Stimulated activated CD8-positive, alpha-beta memory T cell treated with anti-CD3 and anti-CD28 coated beads, Interleukin-4, amount 100 ng/mL, for 24 hours (primary cell): ENCODE measurements at regions not wholly inside any gene's neighbourhood (a gene's known extent, or its start where the extent isn't known, plus 50 kb on each side); places are given as distances from the start of the nearest gene placed in this dataset.
"Not testable (repeated sequence)": the region's sequence is repeated elsewhere in the genome, so short reads cannot be mapped to it uniquely, and the experiment has no call there.

ENCODE experiments used
- DNase-seq: peaks from one replicate; pipeline ENCODE4 v3.0.0-alpha.2; 2020; ENCODE audit warnings: low read depth

DNA sequence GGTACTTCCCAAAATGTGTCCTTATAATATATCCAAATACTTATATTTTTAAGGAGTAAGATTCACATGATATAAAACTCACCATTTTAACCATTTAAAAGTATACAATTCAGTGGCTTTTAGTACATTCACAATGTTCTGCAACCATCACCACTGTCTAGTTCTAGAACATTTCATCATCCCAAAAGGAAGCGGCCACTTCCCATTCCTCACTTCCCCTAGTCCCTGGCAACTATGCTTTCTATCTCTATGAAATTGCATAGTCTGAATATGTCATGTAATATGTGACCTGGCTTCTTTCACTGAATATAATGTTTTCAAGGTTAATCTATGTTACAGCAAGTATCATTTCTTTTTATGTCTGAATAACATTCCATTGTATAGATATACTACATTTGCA, 615.1 kb upstream of the SGCD start:
- no peak for DNase-seq

DNA sequence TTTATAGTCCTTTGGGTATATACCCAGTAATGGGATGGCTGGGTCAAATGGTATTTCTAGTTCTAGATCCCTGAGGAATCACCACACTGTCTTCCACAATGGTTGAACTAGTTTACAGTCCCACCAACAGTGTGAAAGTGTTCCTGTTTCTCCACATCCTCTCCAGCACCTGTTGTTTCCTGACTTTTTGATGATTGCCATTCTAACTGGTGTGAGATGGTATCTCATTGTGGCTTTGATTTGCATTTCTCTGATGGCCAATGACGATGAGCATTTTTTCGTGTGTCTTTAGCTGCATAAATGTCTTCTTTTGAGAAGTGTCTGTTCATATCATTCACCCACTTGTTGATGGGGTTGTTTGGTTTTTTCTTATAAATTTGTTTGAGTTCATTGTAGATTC, 612.5 kb upstream of the SGCD start:
- not testable (repeated sequence) for DNase-seq

DNA sequence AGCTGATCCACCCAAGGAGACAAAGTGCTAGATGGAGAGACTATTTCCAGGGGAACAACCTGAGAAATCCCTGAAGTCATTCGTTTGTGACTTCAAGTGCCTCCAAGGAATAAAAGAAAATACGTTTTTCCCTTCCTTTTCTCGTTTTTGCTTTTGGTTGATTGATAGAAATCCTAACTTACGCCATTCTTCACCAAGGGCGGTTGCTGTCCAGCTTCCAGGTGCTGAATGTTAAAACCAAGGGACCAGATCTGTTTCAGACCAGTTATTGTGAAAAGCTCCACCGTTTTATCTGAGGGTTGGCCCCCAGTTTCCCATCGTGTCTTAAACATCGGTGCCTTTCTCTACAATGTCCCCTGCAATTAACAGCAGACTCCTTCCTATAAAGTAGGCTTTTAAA, 600.7 kb upstream of the SGCD start:
- no peak for DNase-seq

DNA sequence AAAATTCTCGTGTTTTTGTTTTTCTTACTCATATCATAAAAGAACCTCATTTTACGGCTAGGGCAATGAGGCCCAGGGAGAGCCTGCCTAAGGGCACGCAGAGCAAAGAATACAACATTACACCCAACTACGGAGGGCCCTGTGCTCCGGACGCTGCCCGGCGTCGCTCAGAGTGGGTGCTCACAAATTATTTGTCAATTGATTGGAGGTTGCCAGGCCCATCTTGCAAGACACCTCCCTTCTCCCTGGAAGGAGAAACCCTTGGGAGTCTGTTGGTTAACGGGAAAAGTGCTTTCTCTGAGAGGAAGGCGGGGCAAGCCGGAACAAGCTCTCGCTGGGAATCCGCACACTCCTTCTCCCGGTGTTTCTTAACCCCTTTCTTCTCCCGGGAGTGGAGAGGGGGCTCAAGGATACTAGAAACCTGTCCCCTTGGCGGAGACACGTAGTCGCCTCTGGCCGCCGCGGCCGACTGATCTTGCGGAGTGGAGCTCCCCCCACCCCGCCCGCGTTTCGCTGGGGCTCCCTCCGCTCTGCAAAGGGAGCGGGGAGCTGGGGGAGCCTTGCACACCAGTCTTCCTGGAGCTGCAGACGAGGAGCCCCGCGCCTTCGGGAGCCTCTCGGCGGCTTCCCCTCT, 599.3 kb upstream of the SGCD start:
- no peak for DNase-seq

DNA sequence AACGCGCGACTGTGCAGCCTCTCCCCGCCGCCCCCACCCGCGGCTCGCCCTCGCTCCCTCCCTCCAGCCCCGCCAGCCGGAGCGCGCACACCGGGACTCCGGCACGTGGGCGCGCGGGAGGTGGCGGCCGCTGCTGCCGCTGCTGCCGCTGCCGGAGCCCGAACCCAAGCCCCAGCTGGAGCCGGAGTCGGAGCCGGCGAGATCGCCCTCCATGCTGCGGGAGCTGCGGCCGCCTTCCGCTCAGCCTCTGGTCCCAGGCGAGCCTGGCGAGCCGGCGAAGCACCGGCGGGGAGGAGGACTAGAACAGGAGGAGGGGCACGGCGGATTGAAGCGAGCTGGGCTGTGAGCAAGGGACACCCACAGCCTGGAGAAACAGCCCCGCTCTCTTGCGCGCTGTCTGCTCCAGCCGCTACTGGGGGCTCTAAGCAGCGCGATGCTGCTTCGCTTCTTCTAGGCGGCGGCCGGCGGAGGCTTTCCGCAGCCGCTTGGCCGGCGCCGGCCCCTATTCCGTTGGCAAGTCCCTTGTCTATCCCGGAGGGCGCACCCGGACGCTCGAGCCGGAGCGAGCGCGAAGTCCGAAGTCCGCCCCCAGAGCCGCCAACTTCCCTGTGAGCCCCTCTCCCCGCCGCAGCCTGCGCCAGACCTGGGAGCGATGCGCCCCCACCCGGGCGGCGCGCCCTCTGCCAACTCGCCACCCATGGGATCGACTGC, 598.7 kb upstream of the SGCD start:
- DNase-seq = no peak

DNA sequence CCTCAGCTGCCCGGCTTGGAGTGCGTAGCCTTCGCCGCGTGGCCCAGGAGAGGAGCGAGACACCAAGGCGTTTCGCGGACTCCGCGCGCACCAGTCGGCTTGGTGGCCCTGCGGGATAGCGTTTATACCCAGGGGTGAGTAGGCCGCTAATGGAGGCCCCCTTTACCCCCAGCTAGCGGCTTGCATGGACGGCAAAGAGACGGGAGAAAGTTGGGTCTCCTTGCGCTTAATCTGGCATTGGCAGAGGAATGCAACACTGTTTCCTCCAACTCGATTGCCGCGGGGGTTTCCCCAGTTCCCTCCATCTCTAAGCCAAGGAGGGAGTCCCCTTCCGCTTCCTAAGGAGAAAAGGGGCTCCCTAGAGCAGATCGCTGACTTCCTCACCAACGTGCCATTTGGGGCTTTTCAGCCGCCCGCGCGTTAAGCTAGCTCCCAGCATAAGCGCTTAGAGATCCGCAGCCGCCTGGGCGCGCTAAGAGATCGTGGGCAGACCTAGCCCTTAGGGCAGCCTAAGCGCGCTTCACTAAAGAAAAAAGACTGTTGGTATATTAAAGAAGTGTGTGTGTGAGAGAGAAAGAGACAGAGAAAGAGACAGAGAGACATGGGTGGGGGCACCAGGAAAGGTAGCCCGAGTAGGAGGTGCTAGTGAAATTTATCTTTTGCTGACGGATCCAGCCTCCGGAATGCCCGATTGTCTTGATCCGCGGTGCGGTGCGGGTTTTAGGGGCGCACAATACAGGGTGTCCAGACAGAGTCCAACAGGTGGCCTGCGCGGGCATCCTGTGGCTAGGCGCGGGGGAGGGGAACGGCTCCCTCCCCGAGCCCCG, 597.9 kb upstream of the SGCD start:
- no peak for DNase-seq

DNA sequence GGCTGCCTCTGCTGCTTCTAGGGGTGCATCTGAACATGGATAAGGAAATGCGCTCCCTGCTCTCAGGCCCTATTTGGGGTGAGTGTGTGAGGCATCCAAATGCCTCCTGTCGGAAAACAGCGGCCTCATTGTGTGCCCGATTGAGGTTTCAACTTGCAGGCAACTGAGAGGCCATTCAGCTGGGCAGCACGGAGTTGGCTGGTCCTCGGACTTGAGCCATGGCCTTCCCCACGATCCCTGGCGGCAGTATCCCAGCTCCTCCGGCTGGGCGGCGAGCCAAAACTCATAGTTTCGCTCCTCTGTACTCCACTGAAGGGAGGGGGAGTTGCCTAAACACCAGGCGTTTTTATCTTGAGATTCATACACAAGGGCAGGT, 597.3 kb upstream of the SGCD start:
- DNase-seq = no peak

DNA sequence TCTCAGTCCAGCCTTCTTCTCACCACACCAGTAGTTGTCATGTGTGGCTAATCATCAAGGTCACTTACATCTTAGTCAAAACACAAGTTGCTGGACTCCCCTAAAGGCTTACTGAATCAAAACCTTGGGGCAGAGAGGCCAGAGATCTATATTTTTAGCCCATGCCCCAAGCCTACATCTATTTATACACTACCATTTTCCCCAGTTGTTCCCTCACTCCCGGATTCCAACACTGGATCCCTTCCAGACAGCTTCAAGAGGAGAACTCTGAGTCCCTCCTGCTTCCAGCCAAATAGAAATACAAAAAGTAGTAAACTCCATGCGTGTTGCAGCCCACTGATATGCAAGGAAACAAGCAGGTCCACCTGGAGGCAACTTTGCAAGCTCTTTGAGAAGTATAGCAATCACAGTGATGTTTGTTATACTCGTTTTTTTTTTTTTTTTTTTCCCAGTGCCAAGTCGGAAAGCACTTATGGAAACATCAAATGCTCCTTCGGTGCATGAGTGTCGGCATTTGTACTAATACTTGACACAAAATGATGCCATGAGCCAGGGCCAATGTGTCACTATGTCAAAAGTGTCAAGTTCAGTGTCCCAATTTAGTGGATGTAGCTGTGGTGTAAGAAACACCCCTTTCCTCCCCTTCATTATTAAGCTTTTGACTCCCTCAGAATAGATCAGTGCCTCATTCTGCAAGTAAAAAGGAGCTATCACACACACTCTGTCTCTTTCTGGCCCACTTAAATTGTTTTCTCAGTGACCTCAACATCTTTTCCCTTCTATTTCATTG, 594.2 kb upstream of the SGCD start:
- DNase-seq = no peak

DNA sequence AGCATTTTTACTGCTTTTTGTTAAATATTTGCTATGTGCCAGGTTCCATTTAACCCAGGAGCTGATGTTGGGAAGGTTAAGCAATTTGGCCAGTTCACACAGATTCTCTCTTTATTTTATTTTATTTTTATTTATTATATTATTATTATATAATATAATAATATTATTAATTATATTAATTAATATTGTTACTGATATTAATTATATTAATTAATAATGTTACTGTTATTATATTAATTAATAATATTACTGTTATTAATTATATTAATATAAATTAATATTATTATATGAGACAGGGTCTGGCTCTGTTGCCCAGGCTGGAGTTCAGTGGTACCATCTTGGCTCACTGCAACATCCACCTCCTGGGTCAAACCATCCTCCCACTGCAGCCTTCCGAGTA, 593.0 kb upstream of the SGCD start:
- DNase-seq = no peak

DNA sequence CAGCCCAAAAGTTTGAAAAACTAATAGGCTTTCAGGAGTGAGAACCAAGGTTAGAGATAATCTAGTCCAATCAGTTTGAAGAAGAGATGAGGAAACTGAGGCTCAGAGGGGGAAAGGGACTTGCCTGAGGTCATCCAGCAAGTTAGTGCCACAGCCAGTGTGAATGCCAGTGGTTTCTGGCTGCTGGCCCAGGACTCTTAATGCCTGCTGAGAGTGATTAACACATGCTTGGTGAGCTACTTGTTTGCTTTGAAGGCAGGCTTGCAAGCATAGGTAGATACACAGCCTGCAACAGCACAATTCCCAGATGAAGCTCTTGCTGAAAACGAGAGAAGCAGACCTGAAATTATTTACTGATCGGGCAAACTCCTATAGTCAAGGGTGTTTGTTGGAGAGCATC, 591.6 kb upstream of the SGCD start:
- DNase-seq = no peak

DNA sequence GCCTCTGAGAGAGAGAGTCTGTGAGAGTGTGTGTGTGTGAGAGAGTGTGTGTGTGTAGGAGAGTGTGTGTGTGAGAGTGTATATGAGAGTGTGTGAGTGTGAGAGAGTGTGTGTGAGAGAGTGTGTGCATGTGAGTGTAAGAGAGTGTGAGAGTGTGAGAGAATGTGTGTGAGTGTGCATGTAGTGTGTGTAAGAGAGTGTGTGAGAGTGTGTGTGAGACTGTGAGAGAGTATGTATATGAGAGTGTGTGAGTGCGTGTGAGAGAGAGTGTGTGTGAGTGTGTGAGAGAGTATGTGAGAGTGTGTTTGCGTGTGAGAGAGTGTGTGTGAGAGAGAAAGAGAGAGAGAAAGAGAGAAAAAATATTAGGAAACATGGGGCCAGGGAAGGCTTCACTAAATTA, 588.3 kb upstream of the SGCD start:
- no peak for DNase-seq

DNA sequence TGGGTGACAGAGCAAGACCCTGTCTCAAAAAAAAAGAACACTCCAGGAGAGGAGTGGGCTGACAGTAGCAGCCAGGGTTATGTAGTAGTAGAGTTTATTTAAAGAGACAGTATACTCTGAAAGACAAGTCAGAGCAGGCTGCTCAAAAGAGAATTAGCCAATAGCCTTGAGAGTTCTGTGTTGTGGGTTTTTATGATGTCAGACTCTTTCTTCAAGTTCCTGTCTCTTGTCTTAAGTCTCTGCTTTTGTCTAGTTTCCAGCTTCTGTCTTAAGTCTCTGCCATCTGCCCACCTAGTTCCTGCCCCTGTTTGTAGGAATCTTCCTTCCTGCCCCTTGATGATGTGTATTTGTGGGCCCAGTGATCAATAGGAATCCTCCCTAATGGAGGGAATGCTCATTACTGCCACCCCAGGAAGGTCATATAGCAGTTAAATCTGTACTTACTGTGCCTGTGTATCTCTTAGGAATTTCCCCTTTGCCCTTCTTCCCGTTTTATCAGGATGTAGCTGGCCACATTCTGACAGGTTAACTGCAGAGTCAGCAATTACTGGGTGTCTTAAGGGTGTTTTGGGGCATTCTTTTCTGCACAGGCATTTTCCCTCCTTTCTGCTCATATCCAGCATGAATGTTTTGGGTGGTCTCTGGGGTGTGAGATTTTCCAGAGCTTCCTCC, 580.5 kb upstream of the SGCD start:
- DNase-seq = no peak

DNA sequence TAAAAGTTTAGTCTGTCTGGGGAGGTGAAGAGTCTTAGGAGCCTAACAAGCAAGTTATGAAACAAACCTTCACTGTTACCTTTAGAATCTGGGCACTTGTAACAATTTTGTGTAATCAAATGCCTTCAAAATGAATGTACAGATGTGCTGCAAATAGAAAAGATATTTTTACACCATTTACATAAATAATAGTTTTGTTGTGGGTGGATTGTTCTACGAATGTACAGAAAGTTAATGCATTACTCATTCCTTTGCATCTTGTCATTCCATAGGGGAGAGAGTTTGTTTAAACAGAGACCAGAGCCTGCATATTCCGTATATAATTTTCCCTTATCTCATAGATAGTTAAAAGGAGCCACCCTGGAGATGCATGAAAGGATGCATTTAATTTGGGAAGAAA, 576.9 kb upstream of the SGCD start:
- no peak for DNase-seq

DNA sequence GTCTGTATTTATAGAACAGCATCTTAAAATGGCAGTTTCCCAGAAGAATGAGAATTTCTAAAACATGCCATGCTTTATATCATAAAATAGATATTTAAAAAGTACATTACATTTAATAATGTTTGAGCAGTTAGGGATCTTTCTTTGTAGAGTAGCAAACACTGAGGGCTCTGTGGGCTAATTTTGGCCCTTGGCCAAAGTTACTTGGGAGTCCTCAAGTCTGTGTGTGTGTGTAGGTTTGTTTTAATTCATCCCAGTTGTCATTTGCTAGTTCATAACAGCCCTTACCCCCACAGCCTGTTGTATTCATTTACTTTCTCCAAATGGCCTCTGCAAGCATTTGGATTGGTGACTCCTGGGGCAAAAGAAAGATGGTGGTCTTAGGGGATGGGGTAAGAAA, 576.4 kb upstream of the SGCD start:
- no peak for DNase-seq

DNA sequence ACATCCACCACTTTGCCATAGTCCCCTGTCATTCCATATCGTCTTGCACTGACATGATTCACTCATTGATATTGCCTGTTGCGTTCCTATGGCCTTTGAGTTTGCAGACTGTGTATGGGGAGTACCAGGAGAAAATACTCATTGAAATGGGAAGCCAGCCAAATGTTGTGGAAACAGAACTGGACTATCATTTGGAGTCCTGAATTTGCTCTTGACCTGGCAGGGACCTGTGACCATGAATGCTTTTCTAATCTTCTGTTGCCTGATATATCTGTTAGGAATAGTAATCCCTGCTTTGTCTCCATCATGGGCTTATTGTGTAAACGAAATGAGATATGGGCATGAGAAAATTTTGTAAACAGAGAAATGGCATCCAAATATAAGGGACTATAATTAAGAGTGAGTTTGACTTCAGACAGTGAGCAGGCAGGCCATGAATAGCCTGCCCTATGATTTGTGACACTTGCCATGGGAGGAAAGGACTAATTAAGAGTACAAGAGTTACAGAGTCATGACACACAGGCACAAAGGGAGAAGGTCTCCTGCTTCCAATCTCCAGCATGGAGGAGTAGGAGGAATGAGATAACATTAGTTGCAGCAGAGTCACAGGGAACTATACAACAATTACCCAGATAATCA, 572.9 kb upstream of the SGCD start:
- DNase-seq = no peak

DNA sequence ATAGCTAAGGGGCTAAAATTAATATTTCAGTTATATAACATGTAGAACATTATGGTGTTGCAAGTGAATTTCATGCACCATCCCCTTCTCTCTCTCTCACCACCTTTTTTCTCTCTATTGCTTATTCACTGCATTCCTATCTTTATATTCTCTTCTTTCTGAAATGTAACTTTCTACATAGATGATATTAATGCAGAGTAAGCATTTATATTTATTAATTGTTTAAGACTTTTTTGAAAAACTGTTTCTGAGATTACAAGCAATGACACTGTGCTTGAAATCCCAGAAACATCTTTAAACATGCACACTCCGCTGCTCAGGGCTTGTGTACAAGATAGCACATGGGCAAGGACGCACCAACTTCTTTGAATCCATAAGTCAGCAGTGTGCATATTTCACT, 567.7 kb upstream of the SGCD start:
- no peak for DNase-seq

DNA sequence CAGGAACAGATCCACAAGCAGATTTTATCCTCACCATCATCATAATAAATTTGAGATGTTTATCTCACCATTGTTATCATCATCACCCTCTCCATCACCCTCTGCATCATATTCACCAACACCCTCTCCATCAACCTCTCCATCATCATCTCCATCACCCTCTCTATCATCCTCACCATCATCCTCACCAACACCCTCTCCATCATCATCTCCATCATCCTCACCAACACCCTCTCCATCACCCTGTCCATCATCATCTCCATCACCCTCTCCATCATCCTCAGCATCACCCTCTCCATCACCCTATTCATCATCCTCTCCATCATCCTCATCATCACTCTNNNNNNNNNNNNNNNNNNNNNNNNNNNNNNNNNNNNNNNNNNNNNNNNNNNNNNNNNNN, 567.0 kb upstream of the SGCD start:
- no peak for DNase-seq

DNA sequence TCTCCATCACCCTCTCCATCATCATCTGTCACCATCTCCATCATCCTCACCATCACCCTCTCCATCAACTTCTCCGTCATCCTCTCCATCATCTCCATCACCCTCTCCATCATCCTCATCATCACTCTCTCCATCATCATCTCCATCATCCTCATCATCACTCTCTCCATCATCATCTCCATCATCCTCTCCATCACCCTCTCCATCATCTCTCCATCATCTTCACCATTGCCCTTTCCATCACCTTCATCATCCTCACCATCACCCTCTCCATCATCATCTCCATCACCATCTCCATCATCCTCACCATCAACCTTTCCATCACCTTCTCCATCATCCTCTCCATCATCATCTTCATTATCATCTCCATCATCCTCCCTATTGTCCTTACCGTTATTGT, 565.5 kb upstream of the SGCD start:
- DNase-seq = no peak

DNA sequence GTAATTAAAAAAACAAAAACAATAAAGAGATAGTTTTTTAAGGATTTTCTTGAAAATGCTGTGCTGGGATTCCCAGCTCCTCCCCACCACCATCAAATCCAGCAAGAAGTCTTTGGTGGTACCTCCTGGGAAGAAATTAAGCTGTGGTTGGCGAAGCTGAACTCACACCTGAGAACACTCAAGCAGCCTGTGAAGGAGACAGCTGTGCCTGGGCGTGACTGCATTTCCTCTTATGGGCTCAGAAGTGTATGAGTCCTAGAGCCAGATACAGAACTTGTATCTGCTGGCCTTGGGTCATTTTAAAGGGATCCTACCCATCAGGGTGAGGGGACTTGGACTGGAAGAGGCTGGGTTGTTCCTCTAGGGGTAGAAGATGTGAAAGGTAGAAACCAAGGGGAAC, 561.2 kb upstream of the SGCD start:
- no peak for DNase-seq

DNA sequence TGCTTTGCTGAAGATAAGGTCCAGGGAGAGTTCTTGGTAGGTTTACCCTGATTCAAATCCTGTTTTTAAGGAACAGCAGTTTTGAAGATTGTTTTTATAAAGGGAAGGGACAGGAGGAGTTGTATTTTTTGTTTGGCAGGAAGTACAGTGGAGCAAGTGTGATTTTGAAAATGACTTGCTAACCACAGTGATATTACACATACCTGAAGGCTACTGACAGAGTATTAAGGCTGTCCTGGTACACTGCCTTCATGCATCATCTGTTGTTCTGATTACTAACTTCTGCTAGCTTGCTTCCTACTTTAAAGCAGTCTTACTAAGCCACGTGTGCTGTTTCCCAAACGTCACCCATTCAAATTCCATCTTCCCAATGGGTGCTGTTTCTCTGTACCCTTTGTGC, 559.5 kb upstream of the SGCD start:
- DNase-seq = no peak

DNA sequence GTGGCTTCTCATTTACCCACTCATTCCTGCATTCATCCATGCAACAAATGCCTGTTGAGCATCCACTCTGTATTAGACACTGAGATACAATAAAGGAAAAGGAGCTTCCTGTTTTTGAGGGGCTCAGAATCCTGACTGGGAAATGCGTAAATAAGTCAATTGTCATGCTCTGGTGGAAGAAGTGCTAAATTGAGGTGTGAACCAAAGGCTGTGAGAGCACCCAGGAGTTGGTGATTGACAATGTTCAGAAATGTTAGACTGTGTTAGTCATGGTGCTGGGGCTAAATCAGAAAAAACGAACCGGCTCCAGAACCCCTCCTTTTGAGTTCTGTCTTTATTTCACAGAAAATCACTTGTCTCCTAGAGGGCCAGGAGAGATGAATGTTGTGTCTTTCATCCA, 558.6 kb upstream of the SGCD start:
- no peak for DNase-seq
